GM23338 (cell line): ENCODE measurements at regions not wholly inside any gene's neighbourhood (a gene's known extent, or its start where the extent isn't known, plus 50 kb on each side); places are given as distances from the start of the nearest gene placed in this dataset.

Experiments used
- ATAC-seq: fragments of 200-7000 bp; cut with Tn5 transposase; 3 replicates; pipeline ENCODE4 v1.9.1; 2020
- DNase-seq: peaks from one replicate; pipeline ENCODE4 v3.0.0-alpha.2; 2015; ENCODE audit warnings: low spot score
- H2AFZ ChIP-seq: fragments of 200-600 bp; sonication (generic); 2 replicates; pipeline ENCODE4 v1.8.0; 2016; ENCODE audit warnings: antibody characterized with exemption, mild to moderate bottlenecking, moderate library complexity
- H3F3A ChIP-seq: fragments of 200-600 bp; sonication (generic); replicated peaks from 2 replicates; pipeline ENCODE4 v1.8.0; 2017; ENCODE audit warnings: antibody characterized with exemption, mixed run types, low read depth
- H3K27ac ChIP-seq: fragments of 200-600 bp; sonication (generic); 2 replicates; pipeline ENCODE4 v1.6.1; 2016; ENCODE audit warnings: low read depth
- H3K27me3 ChIP-seq: fragments of 200-600 bp; sonication (generic); 2 replicates; pipeline ENCODE4 v1.8.0; 2016; ENCODE audit warnings: mild to moderate bottlenecking, mixed run types, moderate library complexity; ENCODE audit not compliant: insufficient read depth
- H3K36me3 ChIP-seq: fragments of 200-600 bp; sonication (generic); 2 replicates; pipeline ENCODE4 v1.8.0; 2016; ENCODE audit warnings: mild to moderate bottlenecking; ENCODE audit not compliant: insufficient read depth
- H3K4me1 ChIP-seq: fragments of 200-600 bp; sonication (generic); 2 replicates; pipeline ENCODE4 v1.8.0; 2016; ENCODE audit warnings: mild to moderate bottlenecking, moderate library complexity; ENCODE audit not compliant: insufficient read depth
- H3K4me2 ChIP-seq: fragments of 200-600 bp; sonication (generic); 2 replicates; pipeline ENCODE4 v1.7.1; 2017; ENCODE audit warnings: mixed run types
- H3K4me3 ChIP-seq: fragments of 200-600 bp; sonication (generic); 2 replicates; pipeline ENCODE4 v1.6.1; 2016; ENCODE audit warnings: mixed run types
- H3K79me2 ChIP-seq: fragments of 200-600 bp; sonication (generic); replicated peaks from 2 replicates; pipeline ENCODE4 v1.8.0; 2017; ENCODE audit warnings: mild to moderate bottlenecking; ENCODE audit not compliant: insufficient read depth
- H3K9me2 ChIP-seq: fragments of 200-600 bp; sonication (generic); 2 replicates; pipeline ENCODE4 v1.8.0; 2017; ENCODE audit not compliant: insufficient read depth
- H4K20me1 ChIP-seq: fragments of 200-600 bp; sonication (generic); replicated peaks from 2 replicates; pipeline ENCODE4 v1.8.0; 2017; ENCODE audit warnings: mild to moderate bottlenecking; ENCODE audit not compliant: insufficient read depth
- H3K27ac Mint-ChIP-seq: 2 replicates; pipeline ENCODE4 v1.8.0; 2020; ENCODE audit warnings: inconsistent platforms, mild to moderate bottlenecking, moderate library complexity, mixed read lengths
- H3K27me3 Mint-ChIP-seq: 3 replicates; pipeline ENCODE4 v1.8.0; 2022; ENCODE audit warnings: low read depth, mild to moderate bottlenecking, moderate library complexity, mixed read lengths, inconsistent platforms; ENCODE audit not compliant: insufficient read depth, poor library complexity
- H3K36me3 Mint-ChIP-seq: 3 replicates; pipeline ENCODE4 v1.8.0; 2021; ENCODE audit warnings: low read depth, mild to moderate bottlenecking, inconsistent platforms, moderate library complexity, mixed read lengths
- H3K4me1 Mint-ChIP-seq: 3 replicates; pipeline ENCODE4 v1.8.0; 2020; ENCODE audit warnings: mild to moderate bottlenecking, inconsistent platforms, mixed read lengths
- H3K4me3 Mint-ChIP-seq: 3 replicates; pipeline ENCODE4 v1.8.0; 2021; ENCODE audit warnings: moderate library complexity, mild to moderate bottlenecking, inconsistent platforms, mixed read lengths
- H3K9me3 Mint-ChIP-seq: 3 replicates; pipeline ENCODE4 v1.8.0; 2020; ENCODE audit warnings: moderate library complexity, mild to moderate bottlenecking, inconsistent platforms, mixed read lengths
- CREB1 ChIP-seq: fragments of 250-450 bp; sonication (Bioruptor Pico); IDR thresholded peaks from 2 replicates; pipeline ENCODE4 v1.5.0; 2020; ENCODE audit warnings: low read depth, mild to moderate bottlenecking, moderate library complexity
- EZH2 ChIP-seq: fragments of 200-600 bp; sonication (generic); IDR thresholded peaks from one replicate; pipeline ENCODE4 v1.8.0; 2017; ENCODE audit warnings: antibody characterized with exemption, mild to moderate bottlenecking, low read depth; ENCODE audit not compliant: unreplicated experiment
- EZH2phosphoT487 ChIP-seq: fragments of 200-600 bp; sonication (generic); IDR thresholded peaks from one replicate; pipeline ENCODE4 v1.8.1; 2018; ENCODE audit warnings: antibody characterized with exemption; ENCODE audit not compliant: unreplicated experiment
- JUNB ChIP-seq: IDR thresholded peaks from one replicate; pipeline ENCODE4 v1.6.1; 2016; ENCODE audit warnings: antibody characterized with exemption; ENCODE audit not compliant: unreplicated experiment
- NANOG ChIP-seq: IDR thresholded peaks from 2 replicates; pipeline ENCODE4 v1.6.1; 2016; ENCODE audit warnings: antibody characterized with exemption, borderline replicate concordance
- POLR2AphosphoS5 ChIP-seq: IDR thresholded peaks from 2 replicates; pipeline ENCODE4 v1.6.1; 2016; ENCODE audit warnings: antibody characterized with exemption, low read depth
- STAT1 ChIP-seq: IDR thresholded peaks from one replicate; pipeline ENCODE4 v1.6.1; 2016; ENCODE audit warnings: antibody characterized with exemption; ENCODE audit not compliant: unreplicated experiment
- ZNF114 ChIP-seq: fragments of 250-450 bp; sonication (Bioruptor Pico); IDR thresholded peaks from 2 replicates; pipeline ENCODE4 v1.5.0; 2020; ENCODE audit warnings: mild to moderate bottlenecking, moderate library complexity
- ZNF331 ChIP-seq: fragments of 250-450 bp; sonication (Bioruptor Pico); IDR thresholded peaks from 2 replicates; pipeline ENCODE4 v1.5.0; 2020; ENCODE audit warnings: low read depth, mild to moderate bottlenecking, moderate library complexity
- TF ChIP-seq, protein P1 (sequence below), 2 experiments: fragments of 200-600 bp in 1 of 2; sonication (generic) in 1 of 2; conservative IDR thresholded peaks; 2 replicates each; pipeline versions ENCODE4 v1.5.1 to v1.6.1; 2016 to 2017; ENCODE audit warnings: antibody characterized with exemption in 2 of 2, low read depth in 2 of 2, mild to moderate bottlenecking in 2 of 2, moderate library complexity in 1 of 2
- TF ChIP-seq, protein P2 (sequence below): IDR thresholded peaks from one replicate; pipeline ENCODE4 v1.6.1; 2018; ENCODE audit warnings: antibody characterized with exemption; ENCODE audit not compliant: unreplicated experiment
- TF ChIP-seq, protein P3 (sequence below): IDR thresholded peaks from 2 replicates; pipeline ENCODE4 v1.6.1; 2016; ENCODE audit warnings: antibody characterized with exemption

DNA sequence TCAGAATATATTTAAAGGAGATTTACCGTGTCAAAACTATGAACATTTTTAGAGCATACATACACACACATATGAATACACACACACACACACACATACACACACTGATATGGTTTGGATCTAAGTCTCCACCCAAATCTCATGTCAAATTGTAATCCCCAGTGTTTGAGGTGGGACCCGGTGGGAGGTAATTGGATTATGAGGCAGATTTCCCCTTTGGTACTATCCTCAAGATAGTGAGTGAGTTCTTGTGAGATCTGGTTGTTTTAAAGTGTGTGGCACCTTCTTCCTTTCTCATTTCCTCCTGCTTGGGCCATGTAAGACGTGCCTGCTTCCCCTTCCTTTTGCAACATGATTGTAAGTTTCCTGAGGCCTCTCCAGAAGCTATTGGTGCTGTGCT, 515.0 kb upstream of the ZMIZ1 start:
- peaks cover 22% of the 10 kb centered on the region for H3K4me1 Mint-ChIP-seq
- H3K36me3 Mint-ChIP-seq, result no peaks in the 10 kb centered on the region
- H3K9me3 Mint-ChIP-seq, result no peaks in the 10 kb centered on the region
- no peak overlapping the region for H3K4me3 Mint-ChIP-seq
- H3K27ac Mint-ChIP-seq, result no peak overlapping the region
- no peaks in the 10 kb centered on the region for H3K79me2 ChIP-seq
- no peak for ATAC-seq
- peaks cover 13% of the 10 kb centered on the region; the same call in 1 of the 2 replicates for H3K9me2 ChIP-seq
- no peak overlapping the region for H2AFZ ChIP-seq
- no peak for DNase-seq
- no peak for TF ChIP-seq CREB1
- H4K20me1 ChIP-seq, result no peaks in the 10 kb centered on the region
- peaks cover 3% of the 10 kb centered on the region for H3K27me3 Mint-ChIP-seq
- H3K27ac ChIP-seq, result no peak overlapping the region
- peaks cover 28% of the 10 kb centered on the region for H3K4me1 ChIP-seq
- H3K4me3 ChIP-seq, result no peak overlapping the region
- H3F3A ChIP-seq, result no peaks in the 10 kb centered on the region
- H3K4me2 ChIP-seq, result no peak overlapping the region
- no peaks in the 10 kb centered on the region for H3K36me3 ChIP-seq
- H3K27me3 ChIP-seq, result no peaks in the 10 kb centered on the region

DNA sequence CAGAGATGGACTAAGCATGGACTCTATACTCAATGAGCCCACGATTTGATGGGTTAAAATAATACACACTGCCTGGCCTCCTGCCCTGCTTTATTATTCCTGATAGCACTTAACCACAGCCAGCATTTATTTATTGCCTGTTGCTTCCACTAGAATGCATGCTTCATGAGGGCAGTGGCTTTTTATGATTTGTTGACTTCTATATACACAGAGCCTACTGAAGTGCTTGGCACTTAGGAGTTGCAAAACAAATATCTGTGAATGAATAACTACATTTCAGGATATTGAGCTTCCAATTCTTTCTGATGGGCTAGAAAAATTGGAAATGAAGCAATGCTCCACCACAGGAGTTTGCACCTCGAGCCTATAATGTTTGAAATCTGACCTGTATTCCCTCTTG, 513.6 kb upstream of the ZMIZ1 start:
- H3K79me2 ChIP-seq, result no peaks in the 10 kb centered on the region
- no peaks in the 10 kb centered on the region for H3K36me3 ChIP-seq
- no peaks in the 10 kb centered on the region for H3K27me3 ChIP-seq
- H3K27ac Mint-ChIP-seq, result no peak overlapping the region
- DNase-seq (no peak), ATAC-seq (no peak)
- H3K9me2 ChIP-seq, result peaks cover 13% of the 10 kb centered on the region; the same call in 1 of the 2 replicates
- no peak overlapping the region for H3K4me3 Mint-ChIP-seq
- H3F3A ChIP-seq, result no peaks in the 10 kb centered on the region
- no peak overlapping the region for H2AFZ ChIP-seq
- H3K4me3 ChIP-seq, result no peak overlapping the region
- H3K4me1 Mint-ChIP-seq, result peaks cover 31% of the 10 kb centered on the region
- no peaks in the 10 kb centered on the region for H3K36me3 Mint-ChIP-seq
- H3K4me2 ChIP-seq, result no peak overlapping the region
- peaks cover 8% of the 10 kb centered on the region for H3K27me3 Mint-ChIP-seq
- no peaks in the 10 kb centered on the region for H4K20me1 ChIP-seq
- H3K4me1 ChIP-seq, result peaks cover 35% of the 10 kb centered on the region
- no peaks in the 10 kb centered on the region for H3K9me3 Mint-ChIP-seq
- H3K27ac ChIP-seq, result no peak overlapping the region
- TF ChIP-seq ZNF114 (CRISPR knock-in tag) (no peak), JUNB (no peak), EZH2phosphoT487 (no peak), EZH2 (no peak), POLR2AphosphoS5 (no peak), NANOG (no peak), ZNF331 (no peak), CREB1 (no peak), STAT1 (no peak)
- TF ChIP-seq, protein P1, sequence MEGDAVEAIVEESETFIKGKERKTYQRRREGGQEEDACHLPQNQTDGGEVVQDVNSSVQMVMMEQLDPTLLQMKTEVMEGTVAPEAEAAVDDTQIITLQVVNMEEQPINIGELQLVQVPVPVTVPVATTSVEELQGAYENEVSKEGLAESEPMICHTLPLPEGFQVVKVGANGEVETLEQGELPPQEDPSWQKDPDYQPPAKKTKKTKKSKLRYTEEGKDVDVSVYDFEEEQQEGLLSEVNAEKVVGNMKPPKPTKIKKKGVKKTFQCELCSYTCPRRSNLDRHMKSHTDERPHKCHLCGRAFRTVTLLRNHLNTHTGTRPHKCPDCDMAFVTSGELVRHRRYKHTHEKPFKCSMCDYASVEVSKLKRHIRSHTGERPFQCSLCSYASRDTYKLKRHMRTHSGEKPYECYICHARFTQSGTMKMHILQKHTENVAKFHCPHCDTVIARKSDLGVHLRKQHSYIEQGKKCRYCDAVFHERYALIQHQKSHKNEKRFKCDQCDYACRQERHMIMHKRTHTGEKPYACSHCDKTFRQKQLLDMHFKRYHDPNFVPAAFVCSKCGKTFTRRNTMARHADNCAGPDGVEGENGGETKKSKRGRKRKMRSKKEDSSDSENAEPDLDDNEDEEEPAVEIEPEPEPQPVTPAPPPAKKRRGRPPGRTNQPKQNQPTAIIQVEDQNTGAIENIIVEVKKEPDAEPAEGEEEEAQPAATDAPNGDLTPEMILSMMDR (conservative IDR thresholded peaks at IDR 0.05; ENCODE audit: low read depth in 2 of 2), result no peak
- TF ChIP-seq, protein P2, sequence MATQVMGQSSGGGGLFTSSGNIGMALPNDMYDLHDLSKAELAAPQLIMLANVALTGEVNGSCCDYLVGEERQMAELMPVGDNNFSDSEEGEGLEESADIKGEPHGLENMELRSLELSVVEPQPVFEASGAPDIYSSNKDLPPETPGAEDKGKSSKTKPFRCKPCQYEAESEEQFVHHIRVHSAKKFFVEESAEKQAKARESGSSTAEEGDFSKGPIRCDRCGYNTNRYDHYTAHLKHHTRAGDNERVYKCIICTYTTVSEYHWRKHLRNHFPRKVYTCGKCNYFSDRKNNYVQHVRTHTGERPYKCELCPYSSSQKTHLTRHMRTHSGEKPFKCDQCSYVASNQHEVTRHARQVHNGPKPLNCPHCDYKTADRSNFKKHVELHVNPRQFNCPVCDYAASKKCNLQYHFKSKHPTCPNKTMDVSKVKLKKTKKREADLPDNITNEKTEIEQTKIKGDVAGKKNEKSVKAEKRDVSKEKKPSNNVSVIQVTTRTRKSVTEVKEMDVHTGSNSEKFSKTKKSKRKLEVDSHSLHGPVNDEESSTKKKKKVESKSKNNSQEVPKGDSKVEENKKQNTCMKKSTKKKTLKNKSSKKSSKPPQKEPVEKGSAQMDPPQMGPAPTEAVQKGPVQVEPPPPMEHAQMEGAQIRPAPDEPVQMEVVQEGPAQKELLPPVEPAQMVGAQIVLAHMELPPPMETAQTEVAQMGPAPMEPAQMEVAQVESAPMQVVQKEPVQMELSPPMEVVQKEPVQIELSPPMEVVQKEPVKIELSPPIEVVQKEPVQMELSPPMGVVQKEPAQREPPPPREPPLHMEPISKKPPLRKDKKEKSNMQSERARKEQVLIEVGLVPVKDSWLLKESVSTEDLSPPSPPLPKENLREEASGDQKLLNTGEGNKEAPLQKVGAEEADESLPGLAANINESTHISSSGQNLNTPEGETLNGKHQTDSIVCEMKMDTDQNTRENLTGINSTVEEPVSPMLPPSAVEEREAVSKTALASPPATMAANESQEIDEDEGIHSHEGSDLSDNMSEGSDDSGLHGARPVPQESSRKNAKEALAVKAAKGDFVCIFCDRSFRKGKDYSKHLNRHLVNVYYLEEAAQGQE, result no peak
- TF ChIP-seq, protein P3, sequence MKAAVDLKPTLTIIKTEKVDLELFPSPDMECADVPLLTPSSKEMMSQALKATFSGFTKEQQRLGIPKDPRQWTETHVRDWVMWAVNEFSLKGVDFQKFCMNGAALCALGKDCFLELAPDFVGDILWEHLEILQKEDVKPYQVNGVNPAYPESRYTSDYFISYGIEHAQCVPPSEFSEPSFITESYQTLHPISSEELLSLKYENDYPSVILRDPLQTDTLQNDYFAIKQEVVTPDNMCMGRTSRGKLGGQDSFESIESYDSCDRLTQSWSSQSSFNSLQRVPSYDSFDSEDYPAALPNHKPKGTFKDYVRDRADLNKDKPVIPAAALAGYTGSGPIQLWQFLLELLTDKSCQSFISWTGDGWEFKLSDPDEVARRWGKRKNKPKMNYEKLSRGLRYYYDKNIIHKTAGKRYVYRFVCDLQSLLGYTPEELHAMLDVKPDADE, result no peak
